ENCODE measurements at regions not wholly inside any gene's neighbourhood (a gene's known extent, or its start where the extent isn't known, plus 50 kb on each side); places are given as distances from the start of the nearest gene placed in this dataset.
"Not testable (repeated sequence)": the region's sequence is repeated elsewhere in the genome, so short reads cannot be mapped to it uniquely, and the experiment has no call there.

DNA sequence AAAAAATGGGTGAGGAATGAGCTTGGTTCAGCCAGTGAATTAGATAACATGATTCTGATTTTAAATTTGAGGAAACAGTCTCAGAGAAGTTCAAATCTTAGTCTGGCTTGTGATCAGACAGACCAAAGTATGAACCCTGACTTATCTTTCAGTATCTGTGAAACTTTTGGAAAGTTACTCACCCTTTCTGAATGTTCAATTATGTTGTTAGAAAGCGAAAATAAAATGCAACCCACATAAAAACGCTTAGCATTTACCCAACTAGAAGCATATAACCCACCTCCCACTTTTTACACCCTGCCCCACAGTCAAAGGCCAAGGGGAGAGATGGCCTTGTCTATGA lies 319.7 kb downstream of the SPATA31A1 start:
- POLR2A ChIA-PET; ATAC-seq; H3K4me1 Mint-ChIP-seq; CTCF ChIA-PET; H3K27ac Mint-ChIP-seq; H3K36me3 Mint-ChIP-seq; DNase-seq (ENCODE audit: low spot score); H3K4me3 Mint-ChIP-seq; H3K27me3 Mint-ChIP-seq (ENCODE audit: low read depth); H3K9me3 Mint-ChIP-seq: not testable (repeated sequence)

DNA sequence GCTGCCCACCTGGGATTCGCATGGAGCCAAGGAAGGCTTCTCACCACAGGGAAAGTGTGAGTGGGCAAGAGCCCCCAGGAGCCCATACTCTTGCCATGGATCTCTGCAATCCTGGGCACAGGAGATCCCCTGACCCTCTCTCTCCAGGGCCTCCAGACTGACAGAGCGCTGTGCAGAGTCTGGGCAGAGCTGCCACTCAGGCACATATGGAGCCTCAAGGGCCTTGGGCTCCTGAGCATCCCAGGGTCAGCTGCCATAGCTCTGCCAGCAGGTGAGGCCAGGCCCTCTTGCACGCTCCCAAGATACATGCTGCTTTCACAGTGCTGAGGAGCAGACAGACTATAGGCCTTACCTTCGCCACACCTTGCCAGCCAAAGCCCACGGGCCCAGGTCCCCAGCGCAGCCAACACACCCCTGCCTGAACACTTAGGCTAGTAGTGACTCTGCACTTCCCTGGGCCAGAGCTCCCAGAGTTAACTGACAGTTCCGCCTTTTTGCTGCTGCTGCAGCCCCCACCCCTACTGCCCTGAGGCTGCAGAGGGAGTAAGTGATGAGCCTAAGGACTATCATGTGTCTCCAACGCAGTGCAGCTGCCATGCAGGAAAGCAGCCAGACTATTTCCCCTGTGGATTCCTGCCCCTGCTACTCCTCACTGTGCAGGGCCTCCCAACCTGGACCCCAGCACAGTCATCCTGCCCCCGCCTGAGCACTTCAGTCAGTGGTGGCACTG lies 323.2 kb downstream of the SPATA31A1 start:
- POLR2A ChIA-PET; CTCF ChIA-PET; H3K27ac Mint-ChIP-seq; H3K9me3 Mint-ChIP-seq; H3K4me3 Mint-ChIP-seq; DNase-seq (ENCODE audit: low spot score); H3K27me3 Mint-ChIP-seq (ENCODE audit: low read depth); H3K36me3 Mint-ChIP-seq; H3K4me1 Mint-ChIP-seq: not testable (repeated sequence)
- peak; percentile 78 for ATAC-seq

DNA sequence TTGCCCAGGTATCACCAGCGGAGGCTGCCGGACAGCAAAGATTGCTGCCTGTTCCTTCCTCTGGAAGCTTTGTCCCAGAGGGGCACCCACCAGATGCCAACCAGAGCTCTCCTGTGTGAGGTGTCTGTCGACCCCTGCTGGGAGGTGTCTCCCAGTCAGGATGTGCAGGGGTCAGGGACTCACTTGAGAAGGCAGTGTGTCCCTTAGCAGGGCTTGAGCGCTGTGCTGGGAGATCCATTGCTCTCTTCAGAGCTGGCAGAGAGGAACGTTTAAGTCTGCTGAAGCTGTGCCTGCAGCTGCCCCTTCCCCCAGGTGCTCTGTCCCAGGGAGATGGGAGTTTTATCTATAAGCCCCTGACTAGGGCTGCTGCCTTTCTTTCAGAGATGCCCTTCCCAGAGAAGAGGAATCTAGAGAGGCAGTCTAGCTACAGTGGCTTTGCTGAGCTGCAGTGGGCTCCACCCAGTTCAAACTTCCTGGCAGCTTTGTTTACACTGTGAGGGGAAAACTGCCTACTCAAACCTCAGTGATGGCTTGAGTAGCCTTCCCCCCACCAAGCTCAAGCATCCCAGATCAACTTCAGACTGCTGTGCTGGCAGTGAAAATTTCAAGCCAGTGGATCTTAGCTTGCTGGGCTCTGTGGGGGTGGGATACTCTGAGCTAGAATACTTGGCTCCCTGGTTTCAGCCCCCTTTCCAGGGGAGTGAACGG lies 325.4 kb downstream of the SPATA31A1 start:
- H3K4me3 Mint-ChIP-seq; H3K27ac Mint-ChIP-seq; H3K36me3 Mint-ChIP-seq; H3K9me3 Mint-ChIP-seq; POLR2A ChIA-PET; ATAC-seq; H3K4me1 Mint-ChIP-seq; CTCF ChIA-PET; DNase-seq (ENCODE audit: low spot score); H3K27me3 Mint-ChIP-seq (ENCODE audit: low read depth): not testable (repeated sequence)

DNA sequence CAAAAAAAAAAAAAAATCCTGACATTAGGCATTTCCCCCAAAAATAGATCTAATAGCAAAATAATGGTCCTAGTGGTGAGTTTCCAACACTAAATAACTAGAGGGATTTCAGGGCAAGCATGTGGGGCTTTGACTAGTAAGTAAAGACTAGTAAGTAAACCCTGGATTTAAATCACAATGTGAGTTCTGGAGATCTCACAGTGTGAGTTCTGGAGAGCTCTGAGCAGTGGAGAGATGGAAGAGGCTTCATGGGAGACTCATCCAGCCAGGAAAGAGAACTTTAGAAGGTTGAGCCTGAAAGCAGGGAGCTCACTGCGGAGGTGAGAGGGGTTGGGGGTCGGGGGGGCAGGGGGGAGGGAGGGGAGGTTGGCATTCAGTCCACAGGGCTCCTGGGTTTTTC lies 373.4 kb downstream of the SPATA31A1 start:
- POLR2A ChIA-PET, H3K36me3 Mint-ChIP-seq, H3K27ac Mint-ChIP-seq: not testable (repeated sequence)

DNA sequence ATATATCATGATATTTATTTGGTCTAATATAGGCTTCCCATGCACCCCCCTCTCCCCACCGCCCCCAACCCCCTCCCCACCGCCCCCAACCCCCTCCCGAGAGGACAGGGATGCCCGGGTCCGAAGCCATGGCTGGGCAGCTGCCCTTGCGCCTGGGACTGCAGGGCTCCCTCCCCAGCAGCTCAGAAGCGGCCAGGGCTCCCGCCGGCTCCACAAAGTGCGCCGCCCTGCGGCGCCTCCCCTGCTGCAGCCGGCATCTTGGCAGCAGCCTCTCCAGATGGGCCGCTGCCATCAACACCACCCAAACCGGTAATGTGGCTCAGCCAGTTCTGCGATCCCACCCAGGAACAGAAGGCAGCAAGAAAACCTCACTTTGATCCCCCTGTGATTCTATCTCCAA lies 389.4 kb downstream of the SPATA31A1 start:
- CTCF ChIA-PET; POLR2A ChIA-PET; H3K4me1 Mint-ChIP-seq; DNase-seq (ENCODE audit: low spot score); H3K27me3 Mint-ChIP-seq (ENCODE audit: low read depth); H3K27ac Mint-ChIP-seq; H3K9me3 Mint-ChIP-seq; H3K4me3 Mint-ChIP-seq; H3K36me3 Mint-ChIP-seq: not testable (repeated sequence)
- peak; percentile 89 for ATAC-seq

More for the DNA sequence above, 373.4 kb downstream of the SPATA31A1 start:
- CTCF ChIA-PET; DNase-seq (ENCODE audit: low spot score); H3K4me3 Mint-ChIP-seq; H3K27me3 Mint-ChIP-seq (ENCODE audit: low read depth); H3K4me1 Mint-ChIP-seq; H3K9me3 Mint-ChIP-seq: not testable (repeated sequence)
- ATAC-seq = peak; percentile 79

DNA sequence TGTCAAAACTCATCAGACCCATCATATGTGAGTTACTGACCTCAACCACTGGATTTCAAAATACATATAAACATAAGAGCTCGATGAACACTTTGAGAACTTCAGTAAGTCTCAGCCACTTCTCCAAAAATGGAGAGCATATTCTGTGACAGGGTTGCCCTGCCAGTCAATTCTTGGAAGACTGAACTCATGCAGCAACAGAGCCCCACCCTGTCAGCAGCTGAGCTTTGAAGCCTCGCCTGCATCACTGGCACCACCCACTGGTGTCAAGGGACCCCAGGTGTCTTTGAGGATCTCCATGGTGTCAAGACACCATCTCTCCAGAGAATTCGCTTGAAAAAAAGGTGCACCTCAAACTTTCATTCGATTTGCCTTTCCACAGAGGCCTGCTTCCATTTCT lies 420.1 kb downstream of the SPATA31A1 start:
- H3K4me1 Mint-ChIP-seq; H3K9me3 Mint-ChIP-seq; ATAC-seq; POLR2A ChIA-PET; DNase-seq (ENCODE audit: low spot score); H3K27ac Mint-ChIP-seq; H3K27me3 Mint-ChIP-seq (ENCODE audit: low read depth); H3K4me3 Mint-ChIP-seq; H3K36me3 Mint-ChIP-seq; CTCF ChIA-PET: not testable (repeated sequence)

DNA sequence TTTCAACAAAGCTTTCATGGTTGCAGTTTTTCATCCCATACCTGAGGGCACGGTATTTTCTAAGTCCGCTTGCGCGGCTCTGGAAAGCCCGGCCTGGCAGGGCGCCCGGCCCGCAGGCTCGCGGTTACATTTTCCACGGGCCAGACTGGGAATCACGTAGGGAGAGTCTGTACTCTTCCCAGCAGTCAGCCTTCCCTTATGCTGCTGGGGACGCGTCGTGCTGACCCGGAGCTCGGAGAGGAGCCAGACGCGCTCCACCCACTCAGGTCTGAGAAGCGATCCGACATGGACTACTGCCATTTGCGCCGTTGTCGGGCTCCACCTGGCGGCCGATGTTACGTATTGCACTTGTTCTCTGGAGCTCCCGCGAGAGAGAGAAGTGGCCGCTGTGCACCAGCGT lies 435.9 kb downstream of the SPATA31A1 start:
- CTCF ChIA-PET; DNase-seq (ENCODE audit: low spot score): not testable (repeated sequence)

DNA sequence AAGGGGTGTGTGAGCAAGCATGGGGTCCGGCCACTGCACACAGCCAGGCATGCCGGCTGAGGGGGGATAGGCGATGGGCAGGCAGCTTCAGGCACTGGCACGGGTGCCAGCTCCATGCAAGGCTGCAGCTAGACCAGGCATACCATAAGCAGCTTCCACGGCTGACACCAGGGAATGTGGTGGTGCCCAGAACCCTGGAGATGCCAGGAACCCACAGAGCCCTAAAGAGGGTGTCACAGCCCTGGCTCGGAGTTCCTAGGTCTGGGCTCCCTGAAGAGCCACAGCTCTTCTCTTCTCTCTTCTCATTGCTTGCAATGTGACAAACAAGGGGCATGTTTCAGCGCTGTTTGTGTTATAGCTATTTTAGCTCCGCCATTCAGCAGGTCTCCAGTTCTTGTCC lies 442.5 kb downstream of the SPATA31A1 start:
- DNase-seq (ENCODE audit: low spot score); H3K4me1 Mint-ChIP-seq; ATAC-seq; H3K27me3 Mint-ChIP-seq (ENCODE audit: low read depth); H3K4me3 Mint-ChIP-seq; POLR2A ChIA-PET; H3K27ac Mint-ChIP-seq; H3K36me3 Mint-ChIP-seq; CTCF ChIA-PET; H3K9me3 Mint-ChIP-seq: not testable (repeated sequence)

More for the DNA sequence above, 435.9 kb downstream of the SPATA31A1 start:
- H3K4me3 Mint-ChIP-seq; H3K27me3 Mint-ChIP-seq (ENCODE audit: low read depth); H3K9me3 Mint-ChIP-seq; H3K36me3 Mint-ChIP-seq; POLR2A ChIA-PET; H3K27ac Mint-ChIP-seq; H3K4me1 Mint-ChIP-seq: not testable (repeated sequence)
- TF ChIP-seq, protein P1, sequence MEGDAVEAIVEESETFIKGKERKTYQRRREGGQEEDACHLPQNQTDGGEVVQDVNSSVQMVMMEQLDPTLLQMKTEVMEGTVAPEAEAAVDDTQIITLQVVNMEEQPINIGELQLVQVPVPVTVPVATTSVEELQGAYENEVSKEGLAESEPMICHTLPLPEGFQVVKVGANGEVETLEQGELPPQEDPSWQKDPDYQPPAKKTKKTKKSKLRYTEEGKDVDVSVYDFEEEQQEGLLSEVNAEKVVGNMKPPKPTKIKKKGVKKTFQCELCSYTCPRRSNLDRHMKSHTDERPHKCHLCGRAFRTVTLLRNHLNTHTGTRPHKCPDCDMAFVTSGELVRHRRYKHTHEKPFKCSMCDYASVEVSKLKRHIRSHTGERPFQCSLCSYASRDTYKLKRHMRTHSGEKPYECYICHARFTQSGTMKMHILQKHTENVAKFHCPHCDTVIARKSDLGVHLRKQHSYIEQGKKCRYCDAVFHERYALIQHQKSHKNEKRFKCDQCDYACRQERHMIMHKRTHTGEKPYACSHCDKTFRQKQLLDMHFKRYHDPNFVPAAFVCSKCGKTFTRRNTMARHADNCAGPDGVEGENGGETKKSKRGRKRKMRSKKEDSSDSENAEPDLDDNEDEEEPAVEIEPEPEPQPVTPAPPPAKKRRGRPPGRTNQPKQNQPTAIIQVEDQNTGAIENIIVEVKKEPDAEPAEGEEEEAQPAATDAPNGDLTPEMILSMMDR (IDR thresholded peaks at IDR 0.05) = peak; percentile 25; the same call in 1 of the 2 replicates
- ATAC-seq = peak; percentile 100

DNA sequence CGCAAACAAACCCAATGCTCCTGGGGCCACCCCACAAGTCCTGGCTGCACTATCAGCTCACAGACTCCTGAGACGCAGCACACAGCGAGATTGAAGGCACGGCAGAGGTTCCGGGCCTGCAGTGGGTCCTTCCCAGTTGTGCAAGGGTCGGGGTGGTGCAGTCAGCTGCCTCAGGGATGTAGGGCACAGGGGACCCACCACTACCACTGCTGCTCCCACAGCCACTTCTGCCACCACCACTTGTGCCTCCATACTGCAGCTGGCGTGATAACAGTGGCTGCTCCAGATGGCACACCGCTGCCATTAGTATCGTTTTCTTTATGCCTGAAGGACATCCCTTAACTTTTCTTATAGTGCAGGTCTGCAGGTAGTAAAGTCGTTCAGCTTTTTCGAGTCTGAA lies 443.8 kb downstream of the SPATA31A1 start:
- POLR2A ChIA-PET; ATAC-seq; CTCF ChIA-PET; H3K36me3 Mint-ChIP-seq; H3K4me1 Mint-ChIP-seq; H3K27me3 Mint-ChIP-seq (ENCODE audit: low read depth); H3K9me3 Mint-ChIP-seq; H3K4me3 Mint-ChIP-seq; DNase-seq (ENCODE audit: low spot score); H3K27ac Mint-ChIP-seq: not testable (repeated sequence)

DNA sequence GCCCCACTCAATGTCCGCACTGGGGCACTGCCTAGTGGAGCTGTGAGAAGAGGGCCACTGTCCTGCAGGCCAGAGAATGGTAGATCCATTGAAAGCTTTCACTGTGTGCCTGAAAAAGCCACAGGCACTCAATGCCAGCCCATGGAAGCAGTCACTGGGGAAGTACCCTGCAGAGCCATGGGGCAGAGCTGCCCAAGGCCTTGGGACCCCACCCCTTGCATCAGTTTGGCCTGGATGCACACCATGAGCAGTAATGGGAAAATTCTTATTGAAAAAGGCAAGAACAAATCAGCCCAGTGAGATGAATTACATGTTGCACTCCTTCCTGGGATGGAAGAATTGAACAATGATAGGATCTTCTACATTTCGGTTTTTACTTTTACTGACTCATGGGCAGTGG lies 447.1 kb downstream of the SPATA31A1 start:
- CTCF ChIA-PET; POLR2A ChIA-PET; H3K4me1 Mint-ChIP-seq; H3K27ac Mint-ChIP-seq; H3K36me3 Mint-ChIP-seq; DNase-seq (ENCODE audit: low spot score); H3K27me3 Mint-ChIP-seq (ENCODE audit: low read depth); H3K9me3 Mint-ChIP-seq; ATAC-seq; H3K4me3 Mint-ChIP-seq: not testable (repeated sequence)

DNA sequence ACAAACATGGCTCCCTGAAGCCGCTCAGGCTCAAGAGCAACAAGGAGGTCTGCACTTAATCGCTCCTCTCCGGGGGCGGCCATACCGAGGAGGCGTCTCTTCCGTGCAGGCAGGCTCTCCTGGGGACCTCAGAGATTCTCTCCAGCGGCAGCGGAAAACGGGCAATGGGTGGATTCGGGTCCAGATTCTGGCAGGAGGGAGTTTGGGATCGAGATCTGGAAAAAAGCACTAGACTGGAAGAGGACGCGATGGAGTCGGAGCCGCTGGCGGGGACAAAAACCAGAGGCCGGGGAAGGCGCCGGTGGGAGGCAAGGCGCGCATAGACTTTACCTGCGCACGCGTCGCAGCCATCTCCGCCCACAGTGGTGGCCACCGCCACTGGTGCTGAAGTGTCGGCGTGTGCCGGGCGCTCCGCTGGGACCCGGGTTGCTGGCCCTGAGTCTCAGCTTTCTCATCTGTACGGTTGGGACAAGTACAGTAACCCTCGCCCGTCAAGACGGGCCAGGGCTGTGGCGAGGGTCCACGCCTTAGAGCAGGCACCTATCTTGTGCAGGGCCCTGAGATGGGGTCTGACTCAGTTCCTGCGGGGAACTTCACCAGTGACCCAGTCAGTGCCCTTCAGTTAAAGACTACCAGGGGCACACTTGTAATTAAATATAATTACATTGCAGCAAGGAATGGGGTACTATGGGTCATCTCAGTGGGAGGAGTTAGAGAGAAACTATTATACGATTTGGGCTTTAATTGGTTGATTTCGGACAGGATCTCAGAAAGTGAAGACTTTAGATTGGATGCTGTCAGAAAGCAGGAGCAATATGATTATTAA lies 454.1 kb downstream of the SPATA31A1 start:
- DNase-seq (ENCODE audit: low spot score) = peak; percentile 74
- CTCF ChIA-PET; H3K4me1 Mint-ChIP-seq; H3K27me3 Mint-ChIP-seq (ENCODE audit: low read depth); H3K9me3 Mint-ChIP-seq; POLR2A ChIA-PET; H3K36me3 Mint-ChIP-seq: not testable (repeated sequence)
- peak overlapping the region; percentile 84 for H3K4me3 Mint-ChIP-seq
- H3K27ac Mint-ChIP-seq = peak overlapping the region; percentile 99
- peak; percentile 93 for ATAC-seq
